ENCODE measurements at regions not wholly inside any gene's neighbourhood (a gene's known extent, or its start where the extent isn't known, plus 50 kb on each side); places are given as distances from the start of the nearest gene placed in this dataset.

GRCh38 chr14:65168840-65169239 is 66.5 kb upstream of the MAX start:
- Histone ChIP-seq H4K20me1 (ENCODE audit: control insufficient read depth, extremely low read depth, insufficient read depth, low read length) (no peaks in the 10 kb centered on the region), H3K79me2 (ENCODE audit: control insufficient read depth, insufficient read depth, low read length) (no peaks in the 10 kb centered on the region), H3K9ac (ENCODE audit: control insufficient read depth, extremely low read depth, insufficient read depth, low read length) (no peak overlapping the region), H2AFZ (ENCODE audit: control insufficient read depth, low read length) (no peak overlapping the region), H3K4me2 (ENCODE audit: control insufficient read depth, extremely low read depth, insufficient read depth, low read depth, low read length) (no peak overlapping the region), H3K4me3 (ENCODE audit: control insufficient read depth in 2 of 3, extremely low read depth in 1 of 3, insufficient read depth in 2 of 3, low read depth in 1 of 3, low read length in 3 of 3) (no peak overlapping the region), H3K27ac (ENCODE audit: control insufficient read depth, insufficient read depth, low read length) (no peak overlapping the region), H3K36me3 (ENCODE audit: control insufficient read depth in 2 of 2, extremely low read depth in 1 of 2, insufficient read depth in 2 of 2, low read length in 2 of 2) (no peaks in the 10 kb centered on the region), H3K9me3 (ENCODE audit: control insufficient read depth, low read depth, low read length) (no peaks in the 10 kb centered on the region), H3K27me3 (ENCODE audit: control insufficient read depth, extremely low read depth, insufficient read depth, low read length) (peaks cover 2% of the 10 kb centered on the region), H3K4me1 (ENCODE audit: control insufficient read depth, extremely low read depth, insufficient read depth, low read length) (peaks cover 3% of the 10 kb centered on the region), H3K9me1 (ENCODE audit: control insufficient read depth, extremely low read depth, insufficient read depth, low read length) (no peaks in the 10 kb centered on the region)
- dilution Hi-C loops (cut with MboI; ENCODE audit: extremely low pct_ligation_motif_present, low sequenced_read_pairs) = no loop called here
- FAIRE-seq = no peak
- TF ChIP-seq EZH2 (IDR thresholded peaks at IDR 0.05; ENCODE audit: low read length) = no peak
- TF ChIP-seq, protein P1, sequence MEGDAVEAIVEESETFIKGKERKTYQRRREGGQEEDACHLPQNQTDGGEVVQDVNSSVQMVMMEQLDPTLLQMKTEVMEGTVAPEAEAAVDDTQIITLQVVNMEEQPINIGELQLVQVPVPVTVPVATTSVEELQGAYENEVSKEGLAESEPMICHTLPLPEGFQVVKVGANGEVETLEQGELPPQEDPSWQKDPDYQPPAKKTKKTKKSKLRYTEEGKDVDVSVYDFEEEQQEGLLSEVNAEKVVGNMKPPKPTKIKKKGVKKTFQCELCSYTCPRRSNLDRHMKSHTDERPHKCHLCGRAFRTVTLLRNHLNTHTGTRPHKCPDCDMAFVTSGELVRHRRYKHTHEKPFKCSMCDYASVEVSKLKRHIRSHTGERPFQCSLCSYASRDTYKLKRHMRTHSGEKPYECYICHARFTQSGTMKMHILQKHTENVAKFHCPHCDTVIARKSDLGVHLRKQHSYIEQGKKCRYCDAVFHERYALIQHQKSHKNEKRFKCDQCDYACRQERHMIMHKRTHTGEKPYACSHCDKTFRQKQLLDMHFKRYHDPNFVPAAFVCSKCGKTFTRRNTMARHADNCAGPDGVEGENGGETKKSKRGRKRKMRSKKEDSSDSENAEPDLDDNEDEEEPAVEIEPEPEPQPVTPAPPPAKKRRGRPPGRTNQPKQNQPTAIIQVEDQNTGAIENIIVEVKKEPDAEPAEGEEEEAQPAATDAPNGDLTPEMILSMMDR (optimal IDR thresholded peaks at IDR 0.05 in 1 of 3, IDR thresholded peaks at IDR 0.05 in 1 of 3, conservative IDR thresholded peaks at IDR 0.05 in 1 of 3; ENCODE audit: extremely low read depth in 1 of 3, insufficient read depth in 2 of 3, low read length in 3 of 3) = no peak
- no peak for DNase-seq (ENCODE audit: low read depth, low spot score)

DNA sequence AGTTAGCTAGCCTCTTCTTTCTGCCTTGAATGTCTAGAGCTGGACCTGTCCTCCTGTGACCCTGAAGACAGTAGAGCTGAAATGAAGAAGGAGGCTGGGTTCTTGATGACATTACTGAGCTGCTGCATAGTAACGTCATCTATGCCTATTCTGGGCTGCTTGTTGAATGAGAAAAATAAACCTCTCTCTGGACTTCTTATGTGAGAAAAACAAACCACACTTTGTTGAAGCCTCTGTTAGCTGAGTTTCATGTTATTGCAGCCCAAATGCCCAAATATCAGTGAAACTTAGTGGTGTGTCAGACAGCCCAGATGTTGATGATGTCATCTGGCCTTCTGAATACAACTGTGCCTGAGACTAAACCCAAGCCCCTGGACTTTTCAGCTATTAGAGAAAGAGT is 67.0 kb upstream of the MAX start:
- Histone ChIP-seq H3K4me2 (ENCODE audit: control insufficient read depth, extremely low read depth, insufficient read depth, low read depth, low read length) (no peak overlapping the region), H3K9me1 (ENCODE audit: control insufficient read depth, extremely low read depth, insufficient read depth, low read length) (no peaks in the 10 kb centered on the region), H3K36me3 (ENCODE audit: control insufficient read depth in 2 of 2, extremely low read depth in 1 of 2, insufficient read depth in 2 of 2, low read length in 2 of 2) (no peaks in the 10 kb centered on the region), H3K9me3 (ENCODE audit: control insufficient read depth, low read depth, low read length) (no peaks in the 10 kb centered on the region), H2AFZ (ENCODE audit: control insufficient read depth, low read length) (no peak overlapping the region), H3K27ac (ENCODE audit: control insufficient read depth, insufficient read depth, low read length) (no peak overlapping the region), H3K79me2 (ENCODE audit: control insufficient read depth, insufficient read depth, low read length) (no peaks in the 10 kb centered on the region), H3K27me3 (ENCODE audit: control insufficient read depth, extremely low read depth, insufficient read depth, low read length) (peaks cover 2% of the 10 kb centered on the region), H3K4me3 (ENCODE audit: control insufficient read depth in 2 of 3, extremely low read depth in 1 of 3, insufficient read depth in 2 of 3, low read depth in 1 of 3, low read length in 3 of 3) (no peak overlapping the region), H3K4me1 (ENCODE audit: control insufficient read depth, extremely low read depth, insufficient read depth, low read length) (peaks cover 3% of the 10 kb centered on the region), H4K20me1 (ENCODE audit: control insufficient read depth, extremely low read depth, insufficient read depth, low read length) (no peaks in the 10 kb centered on the region), H3K9ac (ENCODE audit: control insufficient read depth, extremely low read depth, insufficient read depth, low read length) (no peak overlapping the region)
- TF ChIP-seq EZH2 (IDR thresholded peaks at IDR 0.05; ENCODE audit: low read length) = no peak
- TF ChIP-seq, protein P1 (optimal IDR thresholded peaks at IDR 0.05 in 1 of 3, IDR thresholded peaks at IDR 0.05 in 1 of 3, conservative IDR thresholded peaks at IDR 0.05 in 1 of 3; ENCODE audit: extremely low read depth in 1 of 3, insufficient read depth in 2 of 3, low read length in 3 of 3) = no peak
- no peak for DNase-seq (ENCODE audit: low read depth, low spot score)
- dilution Hi-C loops (cut with MboI; ENCODE audit: extremely low pct_ligation_motif_present, low sequenced_read_pairs) = no loop called here
- no peak for FAIRE-seq

Measured in keratinocyte (primary cell).